HG03139 (cell line): ENCODE measurements at regions not wholly inside any gene's neighbourhood (a gene's known extent, or its start where the extent isn't known, plus 50 kb on each side); places are given as distances from the start of the nearest gene placed in this dataset.

Source experiments
- ATAC-seq: cut with Tn5 transposase; IDR thresholded peaks from one replicate; pipeline ENCODE4 v1.9.1; 2021; ENCODE audit not compliant: unreplicated experiment

DNA sequence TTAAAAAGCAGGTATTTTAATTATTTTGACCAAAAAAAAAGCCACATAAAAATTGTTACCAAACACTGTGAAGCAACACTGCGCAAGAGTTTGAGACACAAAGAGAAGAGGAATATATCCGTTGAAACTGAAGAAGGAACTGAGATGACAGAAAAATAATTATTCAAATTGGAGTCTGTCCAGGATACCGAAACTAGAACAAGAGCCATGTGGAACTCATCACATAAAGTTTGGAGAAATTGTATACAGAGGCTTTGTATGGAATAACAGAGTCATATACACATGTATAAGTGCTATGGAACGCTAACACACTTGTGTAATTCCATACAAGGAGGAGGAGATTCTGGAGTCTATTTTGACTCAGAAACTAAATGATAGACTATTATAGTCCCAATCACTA, 675.1 kb upstream of the ADGRL2 start:
- no peak for ATAC-seq

DNA sequence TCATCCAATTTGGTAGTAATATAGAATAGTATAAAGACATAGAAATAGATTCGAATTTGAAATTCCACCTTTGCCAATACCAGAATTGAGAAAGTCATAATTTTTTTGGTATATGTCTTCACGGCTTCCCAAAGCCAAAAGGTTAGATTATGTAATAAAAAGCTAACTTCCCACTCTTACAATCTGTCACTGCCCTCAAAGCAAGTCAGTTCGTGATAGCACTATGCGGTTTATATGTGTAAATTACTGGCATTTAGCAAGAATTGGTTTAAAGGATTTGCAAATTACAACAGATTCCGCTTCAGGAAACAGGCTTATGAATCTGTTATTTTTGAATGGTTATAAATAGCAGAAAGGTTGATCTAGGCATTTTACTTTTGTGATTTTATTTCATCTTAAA, 679.4 kb upstream of the ADGRL2 start:
- ATAC-seq, result no peak

- ATAC-seq, result no peak
These were observed 681.4 kb upstream of the ADGRL2 start for GRCh38 chr1:81119319-81119718.

DNA sequence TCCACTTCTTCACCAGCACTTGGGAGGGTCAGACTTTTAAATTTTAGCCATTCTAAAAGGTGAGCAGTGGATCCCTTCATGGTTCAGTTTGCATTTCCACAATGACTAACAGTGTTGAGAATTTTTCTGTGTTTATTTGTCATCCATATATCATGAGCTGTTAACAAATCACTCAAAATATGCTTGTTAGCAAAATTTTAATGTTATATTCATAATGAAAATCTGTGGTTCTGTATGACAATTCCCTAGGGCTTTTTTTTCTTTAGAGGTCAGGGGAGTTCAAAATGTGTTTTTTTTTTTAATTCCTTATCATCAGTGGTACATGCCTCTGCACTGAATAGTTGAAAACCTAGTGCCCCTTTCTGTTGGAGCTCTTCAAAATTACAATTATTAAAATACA, 682.2 kb upstream of the ADGRL2 start:
- ATAC-seq, result no peak

- no peak for ATAC-seq
These were observed 685.3 kb upstream of the ADGRL2 start for GRCh38 chr1:81115422-81115821.

DNA sequence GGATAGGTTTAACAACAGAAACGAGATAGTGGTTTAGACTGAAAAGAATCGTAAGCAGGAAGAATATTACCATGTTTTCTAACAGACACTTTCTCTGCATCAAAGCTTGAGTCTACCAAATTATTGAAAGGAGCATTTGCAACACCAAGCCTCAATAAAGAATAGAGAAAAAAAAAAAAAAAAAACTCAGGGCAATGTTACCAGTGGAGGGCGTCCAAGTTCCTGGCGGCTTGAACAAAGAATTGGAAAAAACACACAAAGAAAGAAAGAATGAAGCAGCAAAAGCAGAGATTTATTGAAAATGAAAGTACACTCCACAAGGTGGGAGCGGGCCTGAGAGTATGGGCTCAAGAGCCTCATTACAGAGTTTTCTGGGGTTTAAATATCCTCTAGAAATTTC, 686.5 kb upstream of the ADGRL2 start:
- no peak for ATAC-seq

- ATAC-seq, result no peak
These were observed 687.0 kb upstream of the ADGRL2 start for GRCh38 chr1:81113688-81114087.

GRCh38 chr1:81111818-81112217, 688.9 kb upstream of the ADGRL2 start:
- no peak for ATAC-seq

DNA sequence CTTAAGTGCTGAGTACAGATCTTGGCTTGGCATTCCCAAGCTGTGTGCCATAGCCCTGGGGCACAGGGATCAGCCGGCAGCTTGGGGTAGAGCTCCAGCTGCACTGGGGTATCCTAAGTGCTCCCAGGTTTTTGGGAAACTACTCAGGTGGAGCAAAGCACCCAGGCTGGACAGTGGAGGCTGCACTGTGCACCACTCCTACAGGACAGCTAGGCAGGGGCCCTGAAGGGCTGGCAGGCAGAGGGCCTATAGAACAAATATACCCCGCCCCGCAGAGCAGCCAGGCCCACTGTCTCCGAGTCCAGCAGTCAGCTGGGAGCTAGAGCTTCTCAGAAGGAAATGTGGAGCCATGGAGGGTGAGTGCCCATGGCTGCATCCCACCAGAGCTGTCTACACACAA, 691.7 kb upstream of the ADGRL2 start:
- ATAC-seq, result no peak

DNA sequence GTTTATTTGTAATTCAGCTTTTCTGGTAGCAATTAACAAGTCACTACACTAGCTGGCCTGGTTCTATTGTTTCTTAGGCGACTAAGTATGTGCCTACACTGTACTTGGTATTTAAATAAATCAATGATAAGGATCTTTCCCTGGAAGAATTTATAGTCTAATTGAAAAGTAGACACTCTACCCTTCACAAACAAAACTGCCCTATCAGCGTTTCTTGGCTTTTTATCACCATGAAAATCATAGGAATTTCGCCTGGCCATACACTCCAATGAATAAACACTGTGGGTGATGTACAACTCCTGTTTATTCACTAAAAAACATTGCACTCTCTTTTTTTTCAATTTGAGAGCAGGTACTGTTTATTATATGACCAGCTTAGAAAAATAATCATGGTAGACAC, 702.9 kb upstream of the ADGRL2 start:
- ATAC-seq, result no peak

GRCh38 chr1:81073580-81073979, 727.2 kb upstream of the ADGRL2 start:
- no peak for ATAC-seq

GRCh38 chr1:81071969-81072753, 728.6 kb upstream of the ADGRL2 start:
- ATAC-seq, result no peak

GRCh38 chr1:81071072-81071858, 729.5 kb upstream of the ADGRL2 start:
- ATAC-seq, result no peak

- no peak for ATAC-seq
These were observed 730.9 kb upstream of the ADGRL2 start for GRCh38 chr1:81069856-81070255.

DNA sequence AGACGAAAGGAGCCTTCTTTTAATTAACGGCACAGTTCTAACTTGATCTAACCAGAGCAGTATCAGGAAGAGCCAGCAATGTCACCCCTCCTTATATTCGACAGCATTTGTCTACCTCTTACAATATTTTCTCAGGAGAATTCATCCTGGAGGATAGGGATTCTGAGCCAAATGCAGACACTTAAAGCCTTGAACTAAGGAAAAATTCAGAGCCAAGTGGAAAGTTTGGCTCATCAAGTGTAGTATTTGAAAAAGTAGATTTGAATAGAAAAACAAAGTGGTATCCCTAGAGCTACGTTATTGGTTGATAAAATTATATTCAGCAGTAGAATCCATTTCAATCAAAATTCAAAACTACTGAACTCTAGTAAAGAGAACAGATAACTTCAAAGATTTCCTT, 732.0 kb upstream of the ADGRL2 start:
- ATAC-seq, result no peak

GRCh38 chr1:81053826-81054225, 746.9 kb upstream of the ADGRL2 start:
- no peak for ATAC-seq

DNA sequence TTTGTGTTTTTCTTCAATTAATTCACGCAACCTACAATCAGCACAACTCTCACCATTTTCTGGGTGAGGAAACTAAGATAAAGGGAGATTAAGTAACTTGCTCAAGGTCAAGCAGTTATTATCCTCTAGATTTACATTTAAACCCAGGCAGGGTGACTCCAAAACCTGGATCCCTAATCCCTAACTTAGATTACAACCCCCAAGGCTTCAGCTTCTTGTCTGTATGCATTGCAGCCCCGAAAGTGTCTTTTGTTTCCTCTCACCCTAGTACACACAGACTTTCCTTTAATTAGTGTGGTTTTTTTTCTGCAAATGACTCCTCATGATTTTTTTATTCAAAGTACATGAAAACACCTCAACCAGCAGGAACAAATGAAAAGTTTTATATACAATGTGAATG, 748.6 kb upstream of the ADGRL2 start:
- ATAC-seq, result no peak

DNA sequence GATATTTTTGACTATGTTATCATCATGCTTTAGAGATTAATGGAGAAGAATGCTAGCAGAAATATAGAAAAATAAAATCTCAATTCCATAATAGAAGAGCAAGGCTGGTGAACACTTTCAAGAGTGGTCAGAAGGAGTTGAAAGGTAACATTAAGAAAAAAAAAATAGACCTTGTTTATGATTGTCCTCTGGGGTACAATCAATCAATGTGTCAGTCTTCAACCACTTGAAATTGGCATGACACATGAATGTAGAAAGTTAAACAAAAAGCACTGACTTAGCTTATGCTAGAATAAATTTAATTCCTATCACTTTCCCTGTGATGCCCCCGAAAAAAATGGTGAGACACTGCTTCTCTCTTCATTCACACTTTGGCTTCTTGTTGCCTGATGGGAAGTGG, 750.3 kb upstream of the ADGRL2 start:
- ATAC-seq, result no peak

GRCh38 chr1:81044708-81045107, 756.0 kb upstream of the ADGRL2 start:
- ATAC-seq, result no peak

DNA sequence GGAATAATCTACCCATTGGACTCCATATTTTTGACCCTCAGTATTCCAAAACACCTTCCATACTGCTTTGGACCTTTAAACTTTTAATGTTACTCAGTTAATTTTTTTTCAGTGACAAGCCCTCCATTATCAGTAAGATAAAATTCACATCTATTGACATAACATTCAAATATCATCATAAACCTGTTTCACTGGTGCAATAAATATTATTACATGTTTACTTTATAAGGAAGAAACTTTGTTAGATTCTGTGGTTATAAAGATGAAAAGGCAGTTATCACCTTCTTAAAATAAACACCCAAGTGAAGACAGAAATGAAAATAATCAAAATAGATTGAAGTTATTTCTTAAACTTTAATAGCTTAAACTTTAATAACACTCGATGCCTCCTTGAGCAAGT, 758.5 kb upstream of the ADGRL2 start:
- no peak for ATAC-seq

DNA sequence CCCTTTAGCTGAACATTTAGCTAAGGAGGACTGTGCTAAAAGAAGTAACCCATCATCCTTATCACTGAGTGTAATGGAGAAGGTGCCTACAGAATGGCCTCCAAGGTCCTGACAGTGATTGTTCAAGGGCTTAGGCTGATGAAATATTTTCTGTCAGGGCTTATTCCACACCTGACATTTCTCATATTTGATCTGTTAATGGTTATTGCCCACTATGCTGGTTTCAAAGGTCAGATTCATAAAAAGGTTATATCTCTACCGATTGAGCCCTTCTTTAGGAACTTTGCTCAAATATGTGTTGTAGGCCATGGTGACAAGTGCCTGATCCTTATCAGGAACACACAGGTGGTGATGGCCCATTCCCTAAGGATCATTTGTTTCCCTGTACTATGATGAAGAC, 766.4 kb upstream of the ADGRL2 start:
- ATAC-seq, result no peak

DNA sequence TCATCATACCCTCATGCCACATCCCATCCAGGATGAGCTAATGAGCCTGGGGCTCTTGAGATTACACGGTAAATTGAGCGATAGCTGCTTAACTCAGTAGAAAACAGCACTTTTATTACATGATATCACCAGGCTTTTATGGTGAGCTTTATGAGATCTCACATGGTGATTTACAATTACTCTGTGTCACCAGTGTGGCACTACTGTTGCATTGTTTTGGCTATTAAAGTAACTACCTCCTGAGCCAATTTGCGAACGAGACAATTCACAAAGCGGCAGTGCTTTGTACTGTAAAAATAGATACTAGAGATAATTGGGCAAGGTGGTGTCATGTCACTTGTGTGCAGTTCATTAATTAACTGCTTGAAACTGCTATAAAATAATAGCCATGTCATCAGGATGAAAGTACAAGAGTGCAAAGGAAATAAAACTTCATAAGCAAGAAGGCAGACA, 767.7 kb upstream of the ADGRL2 start:
- ATAC-seq, result no peak
